ENCODE measurements at regions not wholly inside any gene's neighbourhood (a gene's known extent, or its start where the extent isn't known, plus 50 kb on each side); places are given as distances from the start of the nearest gene placed in this dataset.

GRCh38 chr19:28045621-28046020 is 1167.3 kb downstream of the UQCRFS1 start:
- POLR2A ChIA-PET, result no interaction called here
- Mint-ChIP-seq H3K4me3 (no peak overlapping the region), H3K9me3 (peaks cover 0 to 7% (median 4%) of the 10 kb centered on the region in 5 donors), H3K4me1 (no peaks in the 10 kb centered on the region), H3K27ac (no peak overlapping the region), H3K36me3 (peaks cover 0 to 3% (median 0%) of the 10 kb centered on the region in 3 donors), H3K27me3 (no peaks in the 10 kb centered on the region)
- CTCF ChIA-PET, result interaction anchor here (1.2 kb wide), 1 partner anchor 16 kb away, joined by 3 read pairs; no protein-coding TSS in a partner anchor
- Histone ChIP-seq H3K27ac (ENCODE audit: low read depth, low read length) (no peak overlapping the region), H3K27me3 (ENCODE audit: insufficient read depth, low read length, poor library complexity, severe bottlenecking) (no peaks in the 10 kb centered on the region), H3K4me1 (ENCODE audit: insufficient read depth, low read length) (no peaks in the 10 kb centered on the region), H3K4me3 (ENCODE audit: low read length) (no peak overlapping the region), H3K9me3 (ENCODE audit: low read length) (no peaks in the 10 kb centered on the region), H3K36me3 (ENCODE audit: insufficient read depth, low read length) (no peaks in the 10 kb centered on the region)
- DNase-seq, result no peak

GRCh38 chr19:28044477-28044876 is 1168.5 kb downstream of the UQCRFS1 start:
- POLR2A ChIA-PET, result no interaction called here
- no peak for DNase-seq

GRCh38 chr19:28042516-28042915 is 1170.4 kb downstream of the UQCRFS1 start:
- Histone ChIP-seq H3K4me3 (ENCODE audit: low read length) (no peak overlapping the region), H3K4me1 (ENCODE audit: insufficient read depth, low read length) (no peaks in the 10 kb centered on the region), H3K9me3 (ENCODE audit: low read length) (no peaks in the 10 kb centered on the region), H3K27me3 (ENCODE audit: insufficient read depth, low read length, poor library complexity, severe bottlenecking) (no peaks in the 10 kb centered on the region), H3K27ac (ENCODE audit: low read depth, low read length) (no peak overlapping the region), H3K36me3 (ENCODE audit: insufficient read depth, low read length) (no peaks in the 10 kb centered on the region)
- Mint-ChIP-seq H3K9me3 (peaks cover 0 to 8% (median 4%) of the 10 kb centered on the region in 5 donors), H3K27me3 (peaks cover 0 to 2% of the 10 kb centered on the region in 2 donors), H3K4me3 (no peak overlapping the region), H3K27ac (no peak overlapping the region), H3K4me1 (no peaks in the 10 kb centered on the region), H3K36me3 (no peaks in the 10 kb centered on the region)
- DNase-seq, result no peak
- ChIA-PET CTCF (no interaction called here), POLR2A (no interaction called here)

More at GRCh38 chr19:28044477-28044876, 1168.5 kb downstream of the UQCRFS1 start:
- no peak overlapping the region for H3K4me3 ChIP-seq (ENCODE audit: low read length)
- H3K27me3 ChIP-seq (ENCODE audit: insufficient read depth, low read length, poor library complexity, severe bottlenecking), result no peaks in the 10 kb centered on the region
- Mint-ChIP-seq H3K27ac (no peak overlapping the region), H3K27me3 (no peaks in the 10 kb centered on the region), H3K9me3 (peaks cover 0 to 7% (median 4%) of the 10 kb centered on the region in 5 donors), H3K36me3 (peaks cover 0 to 3% (median 0%) of the 10 kb centered on the region in 3 donors), H3K4me3 (no peak overlapping the region), H3K4me1 (no peaks in the 10 kb centered on the region)
- no peaks in the 10 kb centered on the region for H3K4me1 ChIP-seq (ENCODE audit: insufficient read depth, low read length)
- CTCF ChIA-PET, result no interaction called here
- no peaks in the 10 kb centered on the region for H3K36me3 ChIP-seq (ENCODE audit: insufficient read depth, low read length)
- no peak overlapping the region for H3K27ac ChIP-seq (ENCODE audit: low read depth, low read length)
- no peaks in the 10 kb centered on the region for H3K9me3 ChIP-seq (ENCODE audit: low read length)

GRCh38 chr19:28039677-28040381 is 1173.1 kb downstream of the UQCRFS1 start:
- POLR2A ChIA-PET, result no interaction called here

GRCh38 chr19:28037186-28037585 is 1175.8 kb downstream of the UQCRFS1 start:
- H3K27ac ChIP-seq (ENCODE audit: low read depth, low read length), result no peak overlapping the region
- Mint-ChIP-seq H3K4me1 (no peaks in the 10 kb centered on the region), H3K36me3 (no peaks in the 10 kb centered on the region), H3K27me3 (peaks cover 0 to 2% of the 10 kb centered on the region in 2 donors), H3K4me3 (no peak overlapping the region), H3K9me3 (peaks cover 0 to 8% (median 6%) of the 10 kb centered on the region in 5 donors), H3K27ac (no peak overlapping the region)
- H3K9me3 ChIP-seq (ENCODE audit: low read length), result no peaks in the 10 kb centered on the region
- DNase-seq, result no peak
- POLR2A ChIA-PET, result no interaction called here
- no peak overlapping the region for H3K4me3 ChIP-seq (ENCODE audit: low read length)
- H3K36me3 ChIP-seq (ENCODE audit: insufficient read depth, low read length), result no peaks in the 10 kb centered on the region
- no peaks in the 10 kb centered on the region for H3K27me3 ChIP-seq (ENCODE audit: insufficient read depth, low read length, poor library complexity, severe bottlenecking)
- CTCF ChIA-PET, result no interaction called here
- H3K4me1 ChIP-seq (ENCODE audit: insufficient read depth, low read length), result no peaks in the 10 kb centered on the region

More at GRCh38 chr19:28039677-28040381, 1173.1 kb downstream of the UQCRFS1 start:
- H3K36me3 Mint-ChIP-seq, result no peaks in the 10 kb centered on the region
- H3K27me3 Mint-ChIP-seq, result peaks cover 0 to 2% of the 10 kb centered on the region in 2 donors
- peaks cover 0 to 6% (median 4%) of the 10 kb centered on the region in 5 donors for H3K9me3 Mint-ChIP-seq
- H3K4me3 Mint-ChIP-seq, result no peak overlapping the region
- CTCF ChIA-PET, result no interaction called here
- Histone ChIP-seq H3K4me3 (ENCODE audit: low read length) (no peak overlapping the region), H3K27ac (ENCODE audit: low read depth, low read length) (no peak overlapping the region), H3K4me1 (ENCODE audit: insufficient read depth, low read length) (no peaks in the 10 kb centered on the region), H3K36me3 (ENCODE audit: insufficient read depth, low read length) (no peaks in the 10 kb centered on the region), H3K27me3 (ENCODE audit: insufficient read depth, low read length, poor library complexity, severe bottlenecking) (no peaks in the 10 kb centered on the region), H3K9me3 (ENCODE audit: low read length) (no peaks in the 10 kb centered on the region)
- no peak overlapping the region for H3K27ac Mint-ChIP-seq
- H3K4me1 Mint-ChIP-seq, result no peaks in the 10 kb centered on the region
- DNase-seq, result no peak

- Histone ChIP-seq H3K9me3 (ENCODE audit: low read length) (no peaks in the 10 kb centered on the region), H3K4me1 (ENCODE audit: insufficient read depth, low read length) (no peaks in the 10 kb centered on the region), H3K27ac (ENCODE audit: low read depth, low read length) (no peak overlapping the region), H3K27me3 (ENCODE audit: insufficient read depth, low read length, poor library complexity, severe bottlenecking) (no peaks in the 10 kb centered on the region), H3K36me3 (ENCODE audit: insufficient read depth, low read length) (no peaks in the 10 kb centered on the region), H3K4me3 (ENCODE audit: low read length) (no peak overlapping the region)
- DNase-seq, result no peak
- ChIA-PET POLR2A (no interaction called here), CTCF (no interaction called here)
- Mint-ChIP-seq H3K4me1 (no peaks in the 10 kb centered on the region), H3K9me3 (peaks cover 0 to 12% (median 9%) of the 10 kb centered on the region in 5 donors), H3K4me3 (no peak overlapping the region), H3K27ac (peak overlapping the region in 1 of 8 donors; percentile 42), H3K27me3 (peaks cover 0 to 2% of the 10 kb centered on the region in 2 donors), H3K36me3 (no peaks in the 10 kb centered on the region)
These were observed 1176.5 kb downstream of the UQCRFS1 start for GRCh38 chr19:28036486-28036885.

GRCh38 chr19:28034936-28035335 is 1178.0 kb downstream of the UQCRFS1 start:
- H3K27me3 ChIP-seq (ENCODE audit: insufficient read depth, low read length, poor library complexity, severe bottlenecking), result no peaks in the 10 kb centered on the region
- no peaks in the 10 kb centered on the region for H3K36me3 Mint-ChIP-seq
- H3K27me3 Mint-ChIP-seq, result peaks cover 0 to 2% of the 10 kb centered on the region in 2 donors

GRCh38 chr19:28028881-28029444 is 1184.0 kb downstream of the UQCRFS1 start:
- Mint-ChIP-seq H3K36me3 (no peaks in the 10 kb centered on the region), H3K27me3 (no peaks in the 10 kb centered on the region), H3K4me1 (no peaks in the 10 kb centered on the region), H3K4me3 (no peak overlapping the region), H3K27ac (no peak overlapping the region), H3K9me3 (peaks cover 5 to 15% (median 9%) of the 10 kb centered on the region in 5 donors)
- no peaks in the 10 kb centered on the region for H3K36me3 ChIP-seq (ENCODE audit: insufficient read depth, low read length)
- POLR2A ChIA-PET, result no interaction called here
- H3K4me3 ChIP-seq (ENCODE audit: low read length), result no peak overlapping the region
- CTCF ChIA-PET, result no interaction called here
- no peak overlapping the region for H3K27ac ChIP-seq (ENCODE audit: low read depth, low read length)
- no peaks in the 10 kb centered on the region for H3K27me3 ChIP-seq (ENCODE audit: insufficient read depth, low read length, poor library complexity, severe bottlenecking)
- H3K4me1 ChIP-seq (ENCODE audit: insufficient read depth, low read length), result no peaks in the 10 kb centered on the region
- no peak for DNase-seq
- H3K9me3 ChIP-seq (ENCODE audit: low read length), result no peaks in the 10 kb centered on the region

More at GRCh38 chr19:28034936-28035335, 1178.0 kb downstream of the UQCRFS1 start:
- Mint-ChIP-seq H3K4me1 (no peaks in the 10 kb centered on the region), H3K27ac (no peak overlapping the region), H3K4me3 (no peak overlapping the region), H3K9me3 (peaks cover 3 to 14% (median 9%) of the 10 kb centered on the region in 5 donors)
- DNase-seq, result no peak
- H3K4me1 ChIP-seq (ENCODE audit: insufficient read depth, low read length), result no peaks in the 10 kb centered on the region
- H3K4me3 ChIP-seq (ENCODE audit: low read length), result no peak overlapping the region
- H3K27ac ChIP-seq (ENCODE audit: low read depth, low read length), result no peak overlapping the region
- H3K36me3 ChIP-seq (ENCODE audit: insufficient read depth, low read length), result no peaks in the 10 kb centered on the region
- POLR2A ChIA-PET, result no interaction called here
- H3K9me3 ChIP-seq (ENCODE audit: low read length), result no peaks in the 10 kb centered on the region
- CTCF ChIA-PET, result no interaction called here

Measured in CD8-positive, alpha-beta memory T cell (primary cell).